Stromal cell of bone marrow (primary cell): ENCODE measurements at regions not wholly inside any gene's neighbourhood (a gene's known extent, or its start where the extent isn't known, plus 50 kb on each side); places are given as distances from the start of the nearest gene placed in this dataset.
"Not testable (repeated sequence)": the region's sequence is repeated elsewhere in the genome, so short reads cannot be mapped to it uniquely, and the experiment has no call there.

Experiments used
- DNase-seq: peaks from one replicate; pipeline ENCODE4 v3.0.0-alpha.2; 2012; ENCODE audit warnings: low read depth

DNA sequence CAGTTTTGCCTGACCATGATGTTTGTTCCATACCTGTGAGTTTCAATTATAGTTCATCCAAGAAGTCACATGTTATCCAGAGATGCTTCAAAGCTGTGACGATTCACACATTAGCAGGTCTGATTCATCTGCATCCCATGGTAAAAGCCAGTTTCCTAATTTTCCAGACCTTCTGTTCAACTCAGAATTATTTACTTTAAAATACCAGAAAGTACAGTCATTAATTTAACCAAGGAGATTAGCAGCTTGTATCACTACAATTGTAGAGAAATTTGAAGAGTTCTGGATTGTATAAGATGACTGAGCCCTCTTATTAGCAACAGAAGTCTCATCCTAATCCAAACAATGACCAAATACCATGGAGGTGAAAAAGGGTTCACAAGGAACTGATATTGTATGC, 76.1 kb upstream of the THBS1 start:
- peak; percentile 77 for DNase-seq

DNA sequence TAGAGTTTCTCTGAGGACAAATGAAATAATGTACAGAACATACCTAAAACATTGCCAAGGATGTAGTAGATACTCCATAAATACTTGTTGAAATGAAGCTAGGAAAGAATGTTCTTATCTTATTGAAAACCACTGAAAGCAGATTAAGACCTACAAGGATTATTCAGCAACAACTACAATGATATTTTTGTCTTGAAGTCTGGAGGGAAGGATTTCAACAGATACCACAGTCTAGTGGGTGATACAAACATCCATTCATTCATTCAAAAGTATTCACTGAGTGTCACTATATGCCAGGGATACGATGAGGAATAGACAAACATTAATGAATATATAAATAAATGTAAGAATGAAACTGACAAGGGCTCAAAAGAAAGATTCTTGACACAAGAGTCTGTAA, 74.7 kb upstream of the THBS1 start:
- no peak for DNase-seq

DNA sequence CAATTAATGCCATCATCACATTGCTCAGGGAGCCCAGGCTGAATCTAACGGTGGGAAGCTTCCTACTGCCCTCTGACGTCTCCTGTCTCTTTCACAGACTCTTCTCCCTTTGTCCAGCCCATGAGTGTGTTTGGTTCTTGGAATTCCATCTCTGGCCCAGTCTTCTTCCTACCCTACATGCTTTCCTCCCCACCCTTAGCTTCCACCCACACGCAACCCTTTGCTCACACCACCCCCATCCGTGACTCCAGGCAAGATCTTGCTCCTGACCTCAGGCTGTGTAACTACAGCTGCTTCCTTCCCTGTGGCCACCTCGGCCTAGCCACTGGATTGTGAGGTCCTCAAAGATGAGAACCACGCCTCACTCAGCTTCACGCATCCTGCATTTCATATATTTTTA, 72.3 kb upstream of the THBS1 start:
- DNase-seq, result no peak

DNA sequence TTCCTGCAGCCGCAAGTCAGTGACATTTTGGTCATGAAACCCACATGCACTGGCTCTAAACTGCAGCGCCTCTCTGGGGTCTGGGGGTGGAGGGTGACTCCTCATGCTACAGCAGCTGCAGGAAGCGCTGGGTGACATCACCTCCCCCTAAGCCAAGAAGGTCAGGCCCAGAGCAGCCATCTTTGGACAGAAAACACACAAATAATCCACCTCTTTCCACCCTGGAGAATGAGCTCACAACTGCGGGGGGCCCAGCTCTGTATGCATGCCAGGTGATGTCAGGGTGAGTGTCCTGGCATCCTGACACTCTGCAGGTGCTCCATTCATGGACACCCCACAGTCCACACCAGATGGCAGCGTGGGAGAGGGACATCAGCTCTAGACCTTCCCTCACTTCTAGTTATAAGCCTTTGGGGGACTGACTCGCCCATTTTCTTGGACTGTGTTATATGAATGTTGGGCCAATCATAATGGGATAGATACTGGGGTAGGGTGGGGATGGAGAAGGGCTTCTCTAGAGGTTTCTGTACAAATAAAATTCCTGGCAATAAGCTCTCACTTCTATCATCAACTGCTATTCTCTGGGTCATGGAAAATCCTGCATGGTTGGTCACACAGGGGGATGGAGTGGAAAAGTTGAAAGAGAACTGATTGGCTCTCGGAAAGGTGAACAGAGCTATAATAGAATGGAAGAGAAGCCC, 70.7 kb upstream of the THBS1 start:
- no peak for DNase-seq

DNA sequence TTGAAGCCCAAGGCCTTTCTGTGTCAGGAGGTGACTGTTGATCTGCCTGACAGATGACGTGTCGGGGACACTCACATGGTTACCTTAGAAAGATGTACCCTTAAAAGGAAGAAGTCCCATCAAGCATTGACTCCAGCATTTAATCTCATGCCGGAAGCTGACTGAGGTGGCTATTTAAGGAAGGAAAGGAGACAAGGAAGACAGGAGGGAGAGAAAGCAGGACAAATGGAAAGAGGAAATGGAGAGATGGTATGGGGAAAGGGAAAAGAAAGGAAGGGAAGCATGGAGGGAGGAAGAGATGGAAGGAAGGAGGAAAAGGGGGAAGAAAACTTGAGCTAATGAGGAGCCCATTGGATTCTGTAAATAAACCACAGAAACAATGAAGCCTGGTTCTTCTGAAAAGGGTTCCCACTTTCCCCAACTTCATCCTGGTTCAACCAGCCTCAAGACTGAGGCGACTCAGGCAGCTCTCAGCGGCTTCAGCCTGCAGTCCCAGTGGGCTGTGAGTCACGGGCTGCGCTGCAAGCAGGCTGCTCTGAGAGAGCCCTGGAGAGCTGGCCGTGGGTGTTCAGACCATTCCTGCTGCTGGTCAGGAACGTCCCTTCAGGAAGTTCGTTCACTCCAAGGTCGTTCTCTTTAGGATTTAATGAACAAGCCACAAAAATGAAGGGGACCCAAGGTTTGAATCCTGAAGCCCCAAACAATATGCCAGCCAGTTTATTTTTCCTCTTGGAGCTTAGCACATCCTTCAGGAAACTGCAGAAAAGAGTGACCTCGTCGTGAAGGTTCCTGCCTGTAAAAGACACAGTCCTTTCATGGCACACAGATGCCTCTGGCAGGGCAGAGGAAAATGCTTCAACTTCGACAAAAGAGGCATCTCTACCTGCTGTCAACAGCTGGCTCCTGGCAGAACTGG, 69.6 kb upstream of the THBS1 start:
- peak; percentile 78 for DNase-seq

DNA sequence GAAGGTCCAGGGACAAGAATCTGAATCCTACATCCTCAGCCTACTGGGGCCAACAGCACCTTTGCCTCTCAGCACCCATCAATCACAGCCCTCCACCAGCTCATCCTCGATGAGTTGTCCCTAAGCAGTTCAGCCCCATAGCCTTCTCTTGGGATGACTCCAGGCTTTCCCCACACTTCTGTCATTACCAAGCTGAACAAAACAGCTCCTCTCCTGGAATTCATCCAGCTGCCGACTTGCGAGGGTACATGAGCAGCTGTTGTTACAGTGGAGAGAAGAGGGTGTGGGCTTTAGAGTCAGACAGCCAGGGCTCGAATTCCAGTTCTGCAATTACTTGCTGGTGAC, 69.0 kb upstream of the THBS1 start:
- no peak for DNase-seq

DNA sequence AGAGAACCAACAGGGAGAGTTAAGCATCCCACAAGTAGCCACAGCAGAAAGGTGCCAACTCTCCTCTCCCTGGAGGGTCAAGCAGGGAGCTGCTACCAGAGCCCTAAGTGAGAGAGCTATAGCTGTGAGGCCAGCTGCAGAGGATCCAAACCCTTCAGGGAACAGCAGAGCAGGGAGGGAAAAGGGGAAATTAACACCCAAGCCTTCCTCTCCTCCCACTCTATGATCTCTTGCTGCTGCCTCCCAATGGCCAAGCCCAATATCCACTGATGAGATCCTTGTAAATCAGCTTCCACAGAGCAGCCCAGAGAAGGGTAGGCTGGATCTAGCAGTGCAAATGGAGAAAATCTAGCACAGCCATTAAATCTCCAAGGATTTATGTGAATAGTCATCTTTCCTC, 68.2 kb upstream of the THBS1 start:
- DNase-seq, result no peak

DNA sequence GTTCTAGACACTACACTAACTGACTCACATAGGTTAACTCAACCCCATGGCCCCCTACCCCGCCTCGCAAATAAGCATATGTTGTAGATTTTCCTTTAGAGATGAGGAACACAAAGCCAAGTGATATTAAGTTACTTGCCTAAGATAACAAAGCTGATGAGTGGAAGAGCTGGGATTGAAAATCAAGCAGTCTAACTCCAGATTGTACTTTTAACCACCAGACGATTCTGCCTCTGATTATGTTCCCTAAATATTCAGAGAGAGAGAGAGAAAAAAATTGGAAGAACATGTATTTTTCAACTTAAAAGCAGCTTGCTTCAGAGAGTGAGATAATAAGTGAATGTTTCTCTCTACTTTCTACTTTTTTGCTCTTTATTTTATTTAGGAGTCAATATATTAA, 66.9 kb upstream of the THBS1 start:
- DNase-seq, result no peak

DNA sequence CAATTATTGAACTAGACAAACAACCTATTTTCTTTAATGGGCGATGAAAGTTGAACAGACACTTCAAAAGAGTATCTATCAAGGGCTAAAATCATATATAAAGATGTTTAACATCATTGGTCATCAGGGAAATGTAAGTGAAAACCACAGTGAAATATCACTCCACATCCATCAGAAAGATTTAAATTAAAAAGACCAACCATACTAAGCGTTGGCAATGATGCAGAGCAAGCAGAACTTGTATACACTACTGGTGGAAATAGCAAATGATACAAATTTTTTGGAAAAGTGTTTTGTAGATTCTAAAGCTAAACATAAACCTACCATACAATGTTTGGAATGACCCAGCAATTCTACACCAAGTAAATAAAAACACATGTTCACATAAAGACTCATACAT, 65.9 kb upstream of the THBS1 start:
- no peak for DNase-seq

DNA sequence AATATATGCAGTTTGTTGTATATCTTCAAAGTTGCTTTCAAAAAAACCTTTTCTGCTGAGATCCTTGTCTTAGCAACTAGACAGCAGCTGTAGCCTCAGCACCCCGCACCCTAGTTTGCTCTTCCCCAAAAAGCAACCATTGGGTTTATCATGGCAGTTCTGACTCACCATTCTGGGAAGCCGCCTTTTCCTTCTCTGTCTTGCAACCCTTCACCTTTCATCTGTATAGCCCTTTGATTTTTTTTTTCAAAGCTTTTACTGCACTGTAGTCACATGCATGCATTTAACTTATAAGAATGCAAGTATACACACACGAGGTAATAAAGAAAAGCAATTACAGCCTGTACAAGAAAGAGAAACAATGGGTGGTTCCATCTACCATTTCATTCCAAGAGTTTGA, 65.1 kb upstream of the THBS1 start:
- DNase-seq, result no peak

DNA sequence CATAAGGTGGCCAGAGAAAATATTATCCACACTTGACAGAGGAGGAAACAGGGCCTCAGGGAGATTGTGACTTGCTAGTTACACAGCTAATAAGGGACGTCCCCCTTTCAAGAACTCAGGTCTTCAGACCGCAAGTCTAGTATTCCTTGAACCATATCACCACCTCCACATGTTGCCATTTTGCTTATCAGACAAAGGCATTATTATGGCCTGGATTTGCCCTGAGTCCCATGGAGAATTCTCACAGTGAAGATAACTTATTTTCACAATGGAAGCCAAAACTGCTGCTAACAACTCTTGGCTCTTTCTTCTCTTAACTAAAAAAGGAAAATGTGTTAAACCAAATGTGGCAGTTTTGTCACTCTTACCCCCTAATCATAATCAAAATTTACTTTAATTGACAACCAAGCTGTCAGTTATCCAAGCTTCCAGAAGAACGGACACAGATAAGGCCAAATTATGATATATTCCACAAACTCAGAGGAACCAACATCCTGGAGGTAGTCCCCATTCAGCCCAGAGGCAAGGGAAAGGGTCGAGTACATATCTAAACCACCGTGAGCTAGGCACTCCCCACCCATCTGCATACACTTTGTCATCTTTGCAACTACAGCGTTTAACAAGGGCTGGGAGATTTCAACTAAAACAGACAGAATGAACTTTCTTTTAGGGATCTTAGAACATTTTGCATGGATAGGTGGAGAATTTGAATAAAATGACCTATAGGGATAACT, 63.6 kb upstream of the THBS1 start:
- DNase-seq, result no peak

DNA sequence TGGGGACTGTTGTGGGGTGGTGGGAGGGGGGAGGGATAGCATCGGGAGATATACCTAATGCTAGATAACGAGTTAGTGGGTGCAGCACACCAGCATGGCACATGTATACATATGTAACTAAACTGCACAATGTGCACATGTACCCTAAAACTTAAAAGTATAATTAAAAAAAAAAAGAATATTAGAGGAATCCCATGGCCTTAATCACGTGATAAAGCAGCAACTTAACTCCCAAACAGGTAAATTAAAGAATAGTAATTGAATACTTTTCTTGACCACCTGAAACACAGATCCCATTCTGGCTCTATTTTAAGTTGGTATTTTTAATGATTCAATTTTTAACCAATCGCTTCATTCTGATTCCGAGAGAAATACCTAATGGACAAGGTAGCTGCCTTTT, 56.9 kb upstream of the THBS1 start:
- DNase-seq, result not testable (repeated sequence)

DNA sequence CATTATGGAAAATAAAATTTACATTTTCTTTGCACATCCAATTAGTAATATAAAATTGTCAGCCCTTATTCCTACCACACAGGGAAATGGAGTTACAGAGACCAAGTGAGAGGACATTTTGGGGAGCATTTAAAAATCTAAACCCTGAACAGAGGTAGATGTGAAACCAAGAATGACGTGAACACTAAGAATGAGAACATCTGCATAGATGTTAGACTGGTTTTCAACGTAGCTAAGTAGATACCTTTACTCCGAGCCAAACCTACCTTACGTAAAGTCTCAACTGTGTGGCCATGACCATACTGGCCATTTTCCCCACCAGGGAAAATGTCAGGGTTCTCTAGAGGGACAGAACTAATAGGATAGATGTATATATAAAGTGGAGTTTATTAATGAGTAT, 51.4 kb upstream of the THBS1 start:
- DNase-seq, result no peak

DNA sequence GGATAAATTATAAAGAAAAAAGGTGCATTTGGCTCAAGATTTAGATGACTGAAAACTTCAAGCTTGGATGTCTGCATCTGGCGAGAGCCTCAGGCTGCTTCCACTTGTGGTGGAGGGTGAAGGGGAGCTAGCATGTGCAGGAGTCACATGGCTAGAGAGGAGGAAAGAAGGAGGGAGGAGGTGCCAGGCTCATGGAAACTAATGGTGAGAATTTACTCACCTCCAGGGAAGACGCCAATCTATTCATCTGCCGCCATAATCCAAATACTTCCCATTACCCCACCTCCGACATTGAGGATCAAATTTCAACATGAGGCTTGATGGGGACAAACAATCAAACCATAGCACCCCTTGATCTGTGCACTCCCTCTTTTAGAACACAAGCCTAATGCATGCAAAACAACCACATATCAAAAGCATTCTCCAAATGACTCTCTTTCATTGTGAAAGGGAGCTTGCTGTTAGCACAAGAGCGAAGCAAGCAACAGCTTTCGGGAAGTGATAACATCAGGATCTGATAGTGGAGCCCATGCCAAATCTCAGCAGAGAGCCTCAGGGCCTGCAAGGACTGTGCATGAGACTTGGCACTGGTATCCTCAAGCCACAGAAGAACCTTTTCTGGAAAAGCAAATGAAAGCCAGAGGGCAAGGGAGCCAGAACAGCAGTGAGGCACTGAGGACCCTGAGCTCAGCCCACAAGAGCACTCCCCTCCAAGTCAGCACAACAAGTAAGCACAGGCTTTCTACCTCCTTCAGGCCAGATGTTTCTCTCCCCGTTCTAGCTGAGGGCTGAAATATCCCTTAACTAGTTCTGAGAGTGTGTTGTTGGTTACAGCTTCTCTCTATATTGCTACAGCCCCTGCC, 50.2 kb upstream of the THBS1 start:
- DNase-seq, result no peak
